IMR-90 (cell line): ENCODE measurements at regions not wholly inside any gene's neighbourhood (a gene's known extent, or its start where the extent isn't known, plus 50 kb on each side); places are given as distances from the start of the nearest gene placed in this dataset.

Experiments used
- ATAC-seq: fragments of 200-7000 bp; cut with Tn5 transposase; 2 replicates; pipeline ENCODE4 v1.9.1; 2020; ENCODE audit warnings: low read depth, mild to moderate bottlenecking, moderate library complexity
- BruUV-seq: library from RNA; stranded (reverse); fragments of 400-500 nt; replicated peaks from 2 replicates; lab custom pipeline; 2021; lab: Mats Ljungman, UMichigan
- CTCF ChIA-PET: fragments of 300-600 bp; formaldehyde crosslinking; extraction: SDS; loops from one replicate; lab custom pipeline; 2021; ENCODE audit warnings: antibody characterized with exemption; lab: Yijun Ruan, JAX
- POLR2A ChIA-PET: fragments of 300-600 bp; sonication (Branson Sonifier 250); formaldehyde crosslinking; loops from one replicate; lab custom pipeline; 2022; ENCODE audit warnings: antibody characterized with exemption; ENCODE audit not compliant: unreplicated experiment; lab: Charles Lee
- DNase-seq: peaks from one replicate; pipeline ENCODE4 v3.0.0; 2013
- H2AFZ ChIP-seq: replicated peaks from 2 replicates; pipeline ENCODE3; 2013; ENCODE audit warnings: low read length, mild to moderate bottlenecking; ENCODE audit not compliant: poor library complexity
- H2AK5ac ChIP-seq: 2 replicates; pipeline ENCODE4 v1.6.1; 2013; ENCODE audit warnings: low read depth, low read length, inconsistent platforms
- H2AK9ac ChIP-seq: replicated peaks from 2 replicates; pipeline ENCODE3; 2013; ENCODE audit warnings: mild to moderate bottlenecking, low read depth, low read length, moderate library complexity; ENCODE audit not compliant: poor library complexity
- H2BK120ac ChIP-seq: 2 replicates; pipeline ENCODE4 v1.6.1; 2013; ENCODE audit warnings: low read depth, low read length, inconsistent platforms
- H2BK15ac ChIP-seq: 3 replicates; pipeline ENCODE4 v1.6.1; 2013; ENCODE audit warnings: low read depth, low read length, inconsistent platforms
- H2BK20ac ChIP-seq: 2 replicates; pipeline ENCODE4 v1.6.1; 2013; ENCODE audit warnings: low read depth, mild to moderate bottlenecking, inconsistent platforms, low read length, moderate library complexity
- H2BK5ac ChIP-seq: 2 replicates; pipeline ENCODE4 v1.6.1; 2013; ENCODE audit warnings: mild to moderate bottlenecking, low read depth, low read length, inconsistent platforms; ENCODE audit not compliant: poor library complexity, severe bottlenecking
- H3K14ac ChIP-seq: replicated peaks from 2 replicates; pipeline ENCODE4 v1.6.1; 2013; ENCODE audit warnings: low read depth, low read length, inconsistent platforms
- H3K18ac ChIP-seq: 2 replicates; pipeline ENCODE4 v1.6.1; 2013; ENCODE audit warnings: low read depth, low read length, control low read depth
- H3K23ac ChIP-seq: 2 replicates; pipeline ENCODE4 v1.6.1; 2013; ENCODE audit warnings: low read depth, low read length, inconsistent platforms
- H3K27ac ChIP-seq: 2 replicates; pipeline ENCODE4 v1.5.1; 2013; ENCODE audit warnings: mild to moderate bottlenecking, control low read depth, low read length; ENCODE audit not compliant: insufficient read depth
- H3K27me3 ChIP-seq: 2 replicates; pipeline ENCODE4 v1.6.1; 2013; ENCODE audit warnings: low read length; ENCODE audit not compliant: control insufficient read depth, insufficient read depth
- H3K36me3 ChIP-seq: 2 replicates; pipeline ENCODE4 v1.6.1; 2013; ENCODE audit warnings: low read length, mixed read lengths; ENCODE audit not compliant: control insufficient read depth, insufficient read depth
- H3K4ac ChIP-seq: 2 replicates; pipeline ENCODE4 v1.6.1; 2013; ENCODE audit warnings: low read depth, low read length, inconsistent platforms
- H3K4me1 ChIP-seq: 2 replicates; pipeline ENCODE4 v1.6.1; 2013; ENCODE audit warnings: low read length, mixed read lengths; ENCODE audit not compliant: control insufficient read depth, insufficient read depth
- H3K4me2 ChIP-seq: 2 replicates; pipeline ENCODE4 v1.6.1; 2013; ENCODE audit warnings: low read depth, mild to moderate bottlenecking, control low read depth, low read length, moderate library complexity
- H3K4me3 ChIP-seq: 2 replicates; pipeline ENCODE4 v1.5.1; 2013; ENCODE audit warnings: low read depth, mild to moderate bottlenecking, control low read depth, low read length, moderate library complexity; ENCODE audit not compliant: insufficient read depth
- H3K56ac ChIP-seq: 2 replicates; pipeline ENCODE4 v1.6.1; 2013; ENCODE audit warnings: low read length, inconsistent platforms; ENCODE audit not compliant: insufficient read depth; ENCODE audit errors: extremely low read depth
- H3K79me1 ChIP-seq, 2 experiments: 2 replicates each; pipeline ENCODE4 v1.6.1; 2013; ENCODE audit warnings: low read length in 2 of 2, inconsistent platforms in 1 of 2, low read depth in 1 of 2
- H3K9ac ChIP-seq: 2 replicates; pipeline ENCODE4 v1.6.1; 2013; ENCODE audit warnings: low read depth, low read length, control low read depth
- H3K9me1 ChIP-seq: 2 replicates; pipeline ENCODE4 v1.6.1; 2013; ENCODE audit warnings: low read length, inconsistent platforms; ENCODE audit not compliant: insufficient read depth
- H3K9me3 ChIP-seq: 2 replicates; pipeline ENCODE4 v1.6.1; 2013; ENCODE audit warnings: low read length; ENCODE audit not compliant: control insufficient read depth, insufficient read depth
- H4K20me1 ChIP-seq: 2 replicates; pipeline ENCODE4 v1.6.1; 2013; ENCODE audit warnings: low read length, inconsistent platforms; ENCODE audit not compliant: insufficient read depth
- H4K5ac ChIP-seq: 2 replicates; pipeline ENCODE4 v1.6.1; 2013; ENCODE audit warnings: mild to moderate bottlenecking, low read depth, low read length, control low read depth
- H4K8ac ChIP-seq, 2 experiments: 2 replicates each; pipeline ENCODE4 v1.6.1; 2013; ENCODE audit warnings: low read depth in 2 of 2, low read length in 2 of 2, control low read depth in 1 of 2, inconsistent platforms in 1 of 2
- H4K91ac ChIP-seq: 2 replicates; pipeline ENCODE4 v1.6.1; 2013; ENCODE audit warnings: low read depth, low read length, inconsistent platforms; ENCODE audit not compliant: insufficient read depth
- BHLHE40 ChIP-seq: fragments of 150-350 bp; IDR thresholded peaks from 2 replicates; pipeline ENCODE4 v1.6.1; 2016; ENCODE audit warnings: mild to moderate bottlenecking, low read depth, low read length
- CEBPB ChIP-seq: IDR thresholded peaks from 2 replicates; pipeline ENCODE4 v1.6.1; 2012; ENCODE audit warnings: low read depth, low read length, improper control_type of control experiment
- CHD1 ChIP-seq: IDR thresholded peaks from 2 replicates; pipeline ENCODE4 v1.6.1; 2012; ENCODE audit warnings: low read depth, low read length, improper control_type of control experiment
- FOS ChIP-seq: fragments of 150-350 bp; IDR thresholded peaks from 2 replicates; pipeline ENCODE4 v1.6.1; 2016; ENCODE audit warnings: low read depth, low read length
- MAFK ChIP-seq: IDR thresholded peaks from 2 replicates; pipeline ENCODE4 v1.6.1; 2012; ENCODE audit warnings: low read depth, low read length, improper control_type of control experiment
- MAZ ChIP-seq: IDR thresholded peaks from 2 replicates; pipeline ENCODE4 v1.6.1; 2012; ENCODE audit warnings: low read depth, mild to moderate bottlenecking, low read length, improper control_type of control experiment, moderate library complexity, borderline replicate concordance
- MXI1 ChIP-seq: IDR thresholded peaks from 2 replicates; pipeline ENCODE4 v1.6.1; 2012; ENCODE audit warnings: low read depth, mild to moderate bottlenecking, low read length, moderate library complexity, borderline replicate concordance
- NFE2L2 ChIP-seq: fragments of 150-350 bp; IDR thresholded peaks from 2 replicates; pipeline ENCODE4 v1.6.1; 2016; ENCODE audit warnings: low read depth, mild to moderate bottlenecking, low read length
- POLR2A ChIP-seq: IDR thresholded peaks from 2 replicates; pipeline ENCODE4 v1.6.1; 2012; ENCODE audit warnings: mild to moderate bottlenecking, low read depth, low read length
- RAD21 ChIP-seq: IDR thresholded peaks from 2 replicates; pipeline ENCODE4 v1.6.1; 2012; ENCODE audit warnings: low read length, improper control_type of control experiment
- RCOR1 ChIP-seq: IDR thresholded peaks from 2 replicates; pipeline ENCODE4 v1.6.1; 2012; ENCODE audit warnings: mild to moderate bottlenecking, low read length, improper control_type of control experiment; ENCODE audit not compliant: insufficient replicate concordance
- RFX5 ChIP-seq: IDR thresholded peaks from 2 replicates; pipeline ENCODE4 v1.8.0; 2012; ENCODE audit warnings: low read depth, mild to moderate bottlenecking, low read length, moderate library complexity
- SMC3 ChIP-seq: fragments of 150-350 bp; IDR thresholded peaks from 2 replicates; pipeline ENCODE4 v1.6.1; 2016; ENCODE audit warnings: low read depth, mild to moderate bottlenecking, antibody characterized with exemption, low read length, moderate library complexity
- WGBS, 2 experiments: methylation state at CpG; one replicate each; pipeline versions ENCODE4 v1.1.5 to v1.1.7; 2013; ENCODE audit warnings: missing lambda C conversion rate in 2 of 2; ENCODE audit not compliant: insufficient read length in 1 of 2; ENCODE audit errors: extremely low coverage in 2 of 2; 5-methylcytosine and 5-hydroxymethylcytosine counted together
- dilution Hi-C: fragments of 300-500 bp; cut with HindIII; formaldehyde crosslinking; loops from one replicate; pipeline ENCODE4 v1.14.3; 2018; ENCODE audit warnings: low sequenced_read_pairs; ENCODE audit not compliant: unreplicated experiment
- in situ Hi-C: fragments of 300-500 bp; cut with MboI; formaldehyde crosslinking; loops from 3 replicates; pipeline ENCODE4 v1.14.3; 2019; ENCODE audit warnings: low sequenced_read_pairs, inconsistent platforms, mixed read lengths
- intact Hi-C: fragments of 100-400 bp; cut with micrococcal nuclease; formaldehyde crosslinking; loops from 2 replicates; pipeline ENCODE4 v1.10.0; 2022
- TF ChIP-seq, protein P1 (sequence below): conservative IDR thresholded peaks from 2 replicates; pipeline ENCODE4 v1.5.1; 2012; ENCODE audit warnings: mild to moderate bottlenecking, low read depth, low read length, improper control_type of control experiment
- TF ChIP-seq, protein P2 (sequence below): fragments of 150-350 bp; IDR thresholded peaks from 2 replicates; pipeline ENCODE4 v1.6.1; 2017; ENCODE audit warnings: mild to moderate bottlenecking, antibody characterized with exemption, low read length, low read depth
- TF ChIP-seq, protein P3 (sequence below): fragments of 150-350 bp; IDR thresholded peaks from 2 replicates; pipeline ENCODE4 v1.6.1; 2016; ENCODE audit warnings: low read depth, mild to moderate bottlenecking, low read length, moderate library complexity, borderline replicate concordance

DNA sequence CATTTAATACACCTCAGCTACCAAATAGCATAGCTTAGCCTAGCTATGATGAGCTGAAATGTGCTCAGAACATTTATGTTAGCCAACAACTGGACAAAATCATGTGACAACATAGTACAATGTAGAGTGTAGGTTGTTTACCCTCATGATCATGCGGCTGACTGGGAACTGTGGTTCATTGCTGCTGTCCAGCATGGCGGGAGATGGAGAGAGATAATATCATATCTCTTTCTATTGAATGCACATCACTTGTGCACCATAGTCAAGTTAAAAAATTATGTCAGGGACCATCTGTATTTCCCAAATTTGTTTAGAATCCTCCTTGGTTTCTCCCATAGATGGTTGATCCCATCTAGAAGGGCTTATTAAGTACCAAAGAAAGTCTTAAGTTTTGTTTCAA is 151.1 kb upstream of the ELL2 start:
- Histone ChIP-seq H3K56ac (no peak overlapping the region), H4K8ac (no peak overlapping the region)
- POLR2A ChIA-PET, result interaction anchor here (0.5 kb wide), 1 partner anchor 18 kb away, joined by 3 read pairs; no protein-coding TSS in a partner anchor

More for the DNA sequence above, 151.1 kb upstream of the ELL2 start:
- intact Hi-C loops, result loop anchor here (10.0 kb wide), 1 partner anchor 222 kb away; no protein-coding TSS in a partner anchor
- Histone ChIP-seq H3K18ac (no peak overlapping the region), H4K5ac (no peak overlapping the region), H3K27ac (no peak overlapping the region), H3K9me3 (no peaks in the 10 kb centered on the region), H2BK5ac (no peak overlapping the region), H2AK5ac (no peak overlapping the region), H3K27me3 (no peaks in the 10 kb centered on the region), H3K4me2 (no peak overlapping the region), H4K91ac (no peak overlapping the region), H3K79me1 (no peaks in the 10 kb centered on the region), H2AK9ac (no peak overlapping the region), H3K4me1 (peaks cover 9% of the 10 kb centered on the region), H3K4me3 (no peak overlapping the region), H3K9me1 (no peaks in the 10 kb centered on the region; the same call in 1 of the 2 replicates), H3K14ac (no peak overlapping the region), H2AFZ (no peak overlapping the region), H2BK20ac (no peak overlapping the region), H3K23ac (no peak overlapping the region), H2BK120ac (no peak overlapping the region), H3K9ac (no peak overlapping the region), H3K4ac (no peak overlapping the region), H3K36me3 (no peaks in the 10 kb centered on the region), H2BK15ac (peak overlapping the region; percentile 83; the same call in 1 of the 3 replicates), H4K20me1 (no peaks in the 10 kb centered on the region)
- TF ChIP-seq MAFK, result no peak
- TF ChIP-seq RCOR1, result no peak
- TF ChIP-seq BHLHE40, result no peak
- TF ChIP-seq NFE2L2, result no peak
- no peak for TF ChIP-seq POLR2A
- no peak for TF ChIP-seq CEBPB
- no peak for TF ChIP-seq SMC3
- TF ChIP-seq MAZ, result no peak
- TF ChIP-seq, protein P1, sequence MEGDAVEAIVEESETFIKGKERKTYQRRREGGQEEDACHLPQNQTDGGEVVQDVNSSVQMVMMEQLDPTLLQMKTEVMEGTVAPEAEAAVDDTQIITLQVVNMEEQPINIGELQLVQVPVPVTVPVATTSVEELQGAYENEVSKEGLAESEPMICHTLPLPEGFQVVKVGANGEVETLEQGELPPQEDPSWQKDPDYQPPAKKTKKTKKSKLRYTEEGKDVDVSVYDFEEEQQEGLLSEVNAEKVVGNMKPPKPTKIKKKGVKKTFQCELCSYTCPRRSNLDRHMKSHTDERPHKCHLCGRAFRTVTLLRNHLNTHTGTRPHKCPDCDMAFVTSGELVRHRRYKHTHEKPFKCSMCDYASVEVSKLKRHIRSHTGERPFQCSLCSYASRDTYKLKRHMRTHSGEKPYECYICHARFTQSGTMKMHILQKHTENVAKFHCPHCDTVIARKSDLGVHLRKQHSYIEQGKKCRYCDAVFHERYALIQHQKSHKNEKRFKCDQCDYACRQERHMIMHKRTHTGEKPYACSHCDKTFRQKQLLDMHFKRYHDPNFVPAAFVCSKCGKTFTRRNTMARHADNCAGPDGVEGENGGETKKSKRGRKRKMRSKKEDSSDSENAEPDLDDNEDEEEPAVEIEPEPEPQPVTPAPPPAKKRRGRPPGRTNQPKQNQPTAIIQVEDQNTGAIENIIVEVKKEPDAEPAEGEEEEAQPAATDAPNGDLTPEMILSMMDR, result no peak
- TF ChIP-seq, protein P2, sequence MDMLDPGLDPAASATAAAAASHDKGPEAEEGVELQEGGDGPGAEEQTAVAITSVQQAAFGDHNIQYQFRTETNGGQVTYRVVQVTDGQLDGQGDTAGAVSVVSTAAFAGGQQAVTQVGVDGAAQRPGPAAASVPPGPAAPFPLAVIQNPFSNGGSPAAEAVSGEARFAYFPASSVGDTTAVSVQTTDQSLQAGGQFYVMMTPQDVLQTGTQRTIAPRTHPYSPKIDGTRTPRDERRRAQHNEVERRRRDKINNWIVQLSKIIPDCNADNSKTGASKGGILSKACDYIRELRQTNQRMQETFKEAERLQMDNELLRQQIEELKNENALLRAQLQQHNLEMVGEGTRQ, result no peak
- TF ChIP-seq FOS, result no peak
- no peak for TF ChIP-seq RAD21
- no peak for TF ChIP-seq CHD1
- TF ChIP-seq MXI1, result no peak
- TF ChIP-seq, protein P3, sequence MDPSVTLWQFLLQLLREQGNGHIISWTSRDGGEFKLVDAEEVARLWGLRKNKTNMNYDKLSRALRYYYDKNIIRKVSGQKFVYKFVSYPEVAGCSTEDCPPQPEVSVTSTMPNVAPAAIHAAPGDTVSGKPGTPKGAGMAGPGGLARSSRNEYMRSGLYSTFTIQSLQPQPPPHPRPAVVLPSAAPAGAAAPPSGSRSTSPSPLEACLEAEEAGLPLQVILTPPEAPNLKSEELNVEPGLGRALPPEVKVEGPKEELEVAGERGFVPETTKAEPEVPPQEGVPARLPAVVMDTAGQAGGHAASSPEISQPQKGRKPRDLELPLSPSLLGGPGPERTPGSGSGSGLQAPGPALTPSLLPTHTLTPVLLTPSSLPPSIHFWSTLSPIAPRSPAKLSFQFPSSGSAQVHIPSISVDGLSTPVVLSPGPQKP, result no peak
- TF ChIP-seq RFX5, result no peak
- no TSS peak for BruUV-seq
- WGBS, 2 experiments, result no CpG with 5 or more reads among the region's 2 CpGs
- in situ Hi-C loops, result no loop called here
- dilution Hi-C loops, result no loop called here
- ATAC-seq (no peak), DNase-seq (no peak)
- CTCF ChIA-PET, result no interaction called here
